Fibroblast of pulmonary artery (primary cell): ENCODE measurements at regions not wholly inside any gene's neighbourhood (a gene's known extent, or its start where the extent isn't known, plus 50 kb on each side); places are given as distances from the start of the nearest gene placed in this dataset.

Experiments
- DNase-seq: peaks from one replicate; pipeline ENCODE4 v3.0.0-alpha.2; 2010; ENCODE audit warnings: low read depth
- H3K4me3 ChIP-seq: replicated peaks from 2 replicates; pipeline ENCODE4 v1.5.1; 2011; ENCODE audit warnings: low read depth, mild to moderate bottlenecking, control low read depth, low read length, moderate library complexity
- CTCF ChIP-seq: IDR thresholded peaks from 2 replicates; pipeline ENCODE4 v1.5.1; 2011; ENCODE audit warnings: mild to moderate bottlenecking, control low read depth, low read length, inconsistent platforms; ENCODE audit errors: missing control alignments

GRCh38 chr18:73827801-73828200 is 319.8 kb downstream of the FBXO15 start:
- no peak for DNase-seq
- H3K4me3 ChIP-seq, result no peak overlapping the region
- TF ChIP-seq CTCF, result no peak

GRCh38 chr18:73826098-73826497 is 321.5 kb downstream of the FBXO15 start:
- no peak overlapping the region for H3K4me3 ChIP-seq
- TF ChIP-seq CTCF, result no peak
- no peak for DNase-seq

GRCh38 chr18:73824671-73825070 is 323.0 kb downstream of the FBXO15 start:
- no peak for DNase-seq
- TF ChIP-seq CTCF, result no peak
- H3K4me3 ChIP-seq, result no peak overlapping the region

GRCh38 chr18:73812423-73812822 is 335.2 kb downstream of the FBXO15 start:
- no peak for DNase-seq
- H3K4me3 ChIP-seq, result no peak overlapping the region
- no peak for TF ChIP-seq CTCF

DNA sequence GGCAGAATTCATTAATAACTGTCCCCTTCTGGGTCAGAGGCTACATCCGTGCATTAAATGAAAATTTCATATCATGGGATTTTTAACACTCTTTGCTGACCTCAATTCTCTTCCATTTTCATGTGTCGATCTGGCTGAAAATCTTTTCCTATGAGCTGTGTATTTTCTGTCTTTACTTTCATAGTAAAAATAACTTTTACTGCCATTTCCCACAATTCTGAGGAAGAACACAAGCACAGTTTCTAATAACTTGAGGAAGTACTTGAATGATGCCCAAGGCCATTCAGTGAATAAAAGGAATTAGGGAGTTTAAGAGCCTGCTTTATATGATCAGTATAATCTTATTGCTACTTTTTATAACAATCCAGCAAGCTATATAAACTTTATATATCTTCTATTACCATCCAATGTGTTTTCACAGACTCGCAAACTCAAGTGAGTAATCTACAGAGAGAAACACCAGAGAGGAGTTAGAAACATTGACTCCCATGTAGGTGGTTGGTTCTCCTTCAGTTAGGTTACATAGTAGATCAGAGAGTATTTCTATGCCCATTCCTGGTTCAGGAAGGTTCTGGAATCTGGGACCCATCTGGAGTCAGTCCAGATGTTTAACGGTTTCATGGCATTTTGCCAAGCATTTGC is 340.0 kb downstream of the FBXO15 start:
- H3K4me3 ChIP-seq, result no peak overlapping the region
- no peak for DNase-seq
- TF ChIP-seq CTCF, result no peak

DNA sequence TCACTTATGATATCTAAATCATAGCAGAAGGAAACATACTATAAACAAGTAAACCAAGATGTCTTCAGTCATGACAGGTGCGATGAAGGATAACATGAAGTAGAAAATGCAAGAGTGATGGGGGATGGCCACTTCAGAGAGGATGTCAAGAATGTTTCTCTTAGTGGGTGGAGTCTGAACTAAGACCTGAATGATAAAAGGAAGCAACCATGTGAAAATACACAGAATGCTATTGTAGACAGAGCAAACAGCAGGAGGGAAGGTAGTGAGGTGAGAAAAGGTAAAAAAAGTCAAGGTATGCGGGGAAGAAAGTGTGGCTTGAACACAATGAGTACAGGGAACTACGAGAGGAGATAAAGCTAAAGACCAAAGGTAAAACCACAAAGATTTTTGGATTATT is 341.6 kb downstream of the FBXO15 start:
- no peak for DNase-seq
- H3K4me3 ChIP-seq, result no peak overlapping the region
- TF ChIP-seq CTCF, result no peak

- TF ChIP-seq CTCF, result no peak
- DNase-seq, result no peak
- no peak overlapping the region for H3K4me3 ChIP-seq
Measured at GRCh38 chr18:73797419-73797818, 350.2 kb downstream of the FBXO15 start.
